DND-41 (cell line): ENCODE measurements at regions not wholly inside any gene's neighbourhood (a gene's known extent, or its start where the extent isn't known, plus 50 kb on each side); places are given as distances from the start of the nearest gene placed in this dataset.
"Not testable (repeated sequence)": the region's sequence is repeated elsewhere in the genome, so short reads cannot be mapped to it uniquely, and the experiment has no call there.

ENCODE experiments used
- ATAC-seq: fragments of 200-7000 bp; cut with Tn5 transposase; 3 replicates; pipeline ENCODE4 v1.9.1; 2021; ENCODE audit warnings: low read depth; ENCODE audit not compliant: insufficient read depth
- DNase-seq: peaks from one replicate; pipeline ENCODE4 v3.0.0-alpha.2; 2020
- H2AFZ ChIP-seq: 2 replicates; pipeline ENCODE4 v1.6.0; 2012; ENCODE audit warnings: low read depth, low read length
- H3K27ac ChIP-seq: 2 replicates; pipeline ENCODE4 v1.5.1; 2012; ENCODE audit warnings: low read length, inconsistent platforms
- H3K27me3 ChIP-seq: fragments of 200-600 bp; sonication (generic); 2 replicates; pipeline ENCODE4 v1.6.0; 2012; ENCODE audit warnings: low read length, mild to moderate bottlenecking, inconsistent platforms; ENCODE audit not compliant: insufficient read depth, poor library complexity
- H3K36me3 ChIP-seq: 2 replicates; pipeline ENCODE4 v1.5.1; 2012; ENCODE audit warnings: low read length, inconsistent platforms; ENCODE audit not compliant: insufficient read depth
- H3K4me1 ChIP-seq: 2 replicates; pipeline ENCODE4 v1.5.1; 2012; ENCODE audit warnings: mild to moderate bottlenecking, low read length; ENCODE audit not compliant: insufficient read depth
- H3K4me2 ChIP-seq: 2 replicates; pipeline ENCODE4 v1.6.0; 2012; ENCODE audit warnings: mild to moderate bottlenecking, moderate library complexity, low read length, inconsistent platforms; ENCODE audit not compliant: insufficient read depth
- H3K4me3 ChIP-seq, 2 experiments: fragments of 200-600 bp in 1 of 2; shearing (Covaris generic) in 1 of 2; 2 replicates each; pipeline ENCODE4 v1.5.1; 2012 to 2016; ENCODE audit warnings: inconsistent platforms in 2 of 2, low read length in 2 of 2, mild to moderate bottlenecking in 2 of 2, low read depth in 1 of 2, moderate library complexity in 1 of 2
- H3K79me2 ChIP-seq: 2 replicates; pipeline ENCODE4 v1.6.0; 2012; ENCODE audit warnings: low read length, inconsistent platforms; ENCODE audit not compliant: insufficient read depth
- H3K9ac ChIP-seq: 2 replicates; pipeline ENCODE4 v1.6.0; 2012; ENCODE audit warnings: low read depth, mild to moderate bottlenecking, inconsistent platforms, low read length, moderate library complexity
- H3K9me3 ChIP-seq: 2 replicates; pipeline ENCODE4 v1.5.1; 2012; ENCODE audit warnings: low read length, moderate library complexity, mild to moderate bottlenecking, inconsistent platforms; ENCODE audit not compliant: insufficient read depth, severe bottlenecking
- H4K20me1 ChIP-seq: 2 replicates; pipeline ENCODE4 v1.6.0; 2012; ENCODE audit warnings: low read length; ENCODE audit not compliant: insufficient read depth
- EZH2 ChIP-seq: IDR thresholded peaks from 3 replicates; pipeline ENCODE4 v1.6.1; 2012; ENCODE audit warnings: borderline replicate concordance, low read depth, mild to moderate bottlenecking, moderate library complexity, low read length, inconsistent platforms; ENCODE audit not compliant: severe bottlenecking
- TF ChIP-seq, protein P1 (sequence below): IDR thresholded peaks from 2 replicates; pipeline ENCODE4 v1.5.1; 2012; ENCODE audit warnings: borderline replicate concordance, low read length, moderate library complexity, mild to moderate bottlenecking; ENCODE audit not compliant: poor library complexity, severe bottlenecking; ENCODE audit errors: extremely low read depth

- Histone ChIP-seq H3K4me3 (no peak overlapping the region), H3K9me3 (no peaks in the 10 kb centered on the region), H2AFZ (no peak overlapping the region), H3K27ac (no peak overlapping the region), H3K27me3 (peaks cover 5% of the 10 kb centered on the region), H4K20me1 (no peaks in the 10 kb centered on the region), H3K4me1 (no peaks in the 10 kb centered on the region), H3K36me3 (no peaks in the 10 kb centered on the region), H3K79me2 (no peaks in the 10 kb centered on the region), H3K4me2 (no peak overlapping the region), H3K9ac (no peak overlapping the region)
- ATAC-seq, result no peak; the same call in 2 of the 3 replicates
- TF ChIP-seq, protein P1, sequence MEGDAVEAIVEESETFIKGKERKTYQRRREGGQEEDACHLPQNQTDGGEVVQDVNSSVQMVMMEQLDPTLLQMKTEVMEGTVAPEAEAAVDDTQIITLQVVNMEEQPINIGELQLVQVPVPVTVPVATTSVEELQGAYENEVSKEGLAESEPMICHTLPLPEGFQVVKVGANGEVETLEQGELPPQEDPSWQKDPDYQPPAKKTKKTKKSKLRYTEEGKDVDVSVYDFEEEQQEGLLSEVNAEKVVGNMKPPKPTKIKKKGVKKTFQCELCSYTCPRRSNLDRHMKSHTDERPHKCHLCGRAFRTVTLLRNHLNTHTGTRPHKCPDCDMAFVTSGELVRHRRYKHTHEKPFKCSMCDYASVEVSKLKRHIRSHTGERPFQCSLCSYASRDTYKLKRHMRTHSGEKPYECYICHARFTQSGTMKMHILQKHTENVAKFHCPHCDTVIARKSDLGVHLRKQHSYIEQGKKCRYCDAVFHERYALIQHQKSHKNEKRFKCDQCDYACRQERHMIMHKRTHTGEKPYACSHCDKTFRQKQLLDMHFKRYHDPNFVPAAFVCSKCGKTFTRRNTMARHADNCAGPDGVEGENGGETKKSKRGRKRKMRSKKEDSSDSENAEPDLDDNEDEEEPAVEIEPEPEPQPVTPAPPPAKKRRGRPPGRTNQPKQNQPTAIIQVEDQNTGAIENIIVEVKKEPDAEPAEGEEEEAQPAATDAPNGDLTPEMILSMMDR, result no peak
- TF ChIP-seq EZH2, result no peak
- no peak for DNase-seq
Measured at GRCh38 chr3:137332297-137332696, 374.5 kb downstream of the IL20RB start.

DNA sequence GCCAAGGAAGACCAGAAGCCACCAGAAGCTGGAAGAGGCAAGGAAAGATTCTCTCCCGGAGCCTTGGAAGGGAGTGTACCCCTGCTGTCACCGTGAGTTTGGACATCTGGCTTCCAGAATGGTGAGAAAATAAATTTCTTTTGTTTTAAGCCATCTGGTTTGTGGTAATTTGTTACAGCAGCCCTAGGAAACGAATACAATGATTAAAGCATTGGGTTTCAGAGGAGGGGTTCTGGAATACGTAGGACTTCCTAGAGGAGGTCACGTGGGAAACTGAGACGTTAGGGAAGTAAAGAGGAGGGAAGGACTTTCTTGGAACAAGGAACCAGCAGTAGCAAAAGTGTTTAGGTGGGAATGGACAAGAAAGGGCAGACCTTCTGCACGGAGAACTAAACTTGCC is 377.7 kb downstream of the IL20RB start:
- Histone ChIP-seq H4K20me1 (no peaks in the 10 kb centered on the region), H3K9ac (no peak overlapping the region), H3K27me3 (no peaks in the 10 kb centered on the region), H2AFZ (no peak overlapping the region), H3K9me3 (peaks cover 16% of the 10 kb centered on the region), H3K36me3 (no peaks in the 10 kb centered on the region), H3K4me3 (no peak overlapping the region), H3K4me2 (no peak overlapping the region), H3K4me1 (no peaks in the 10 kb centered on the region), H3K27ac (no peak overlapping the region), H3K79me2 (no peaks in the 10 kb centered on the region)
- no peak for ATAC-seq
- TF ChIP-seq EZH2, result no peak
- TF ChIP-seq, protein P1, result no peak
- DNase-seq, result no peak

- not testable (repeated sequence) for H2AFZ ChIP-seq, H3K27me3 ChIP-seq, H4K20me1 ChIP-seq, H3K4me3 ChIP-seq, H3K36me3 ChIP-seq, H3K79me2 ChIP-seq, H3K4me2 ChIP-seq, ATAC-seq, H3K4me1 ChIP-seq, H3K27ac ChIP-seq, H3K9ac ChIP-seq, DNase-seq
- H3K9me3 ChIP-seq, result peaks cover 16% of the 10 kb centered on the region
Measured at GRCh38 chr3:137338400-137338799, 380.6 kb downstream of the IL20RB start.

- H4K20me1 ChIP-seq, result no peaks in the 10 kb centered on the region
- H3K36me3 ChIP-seq, result no peaks in the 10 kb centered on the region
- no peak for ATAC-seq
- H3K9me3 ChIP-seq, result peaks cover 13% of the 10 kb centered on the region
- DNase-seq, result no peak
- H2AFZ ChIP-seq, result no peak overlapping the region
- H3K79me2 ChIP-seq, result no peaks in the 10 kb centered on the region
- no peaks in the 10 kb centered on the region for H3K27me3 ChIP-seq
- TF ChIP-seq, protein P1, result no peak
- TF ChIP-seq EZH2, result no peak
- no peaks in the 10 kb centered on the region for H3K4me1 ChIP-seq
- H3K9ac ChIP-seq, result no peak overlapping the region
- H3K4me2 ChIP-seq, result no peak overlapping the region
- no peak overlapping the region for H3K27ac ChIP-seq
- no peak overlapping the region for H3K4me3 ChIP-seq
Measured at GRCh38 chr3:137343283-137343682, 385.5 kb downstream of the IL20RB start.
